Frontal cortex (tissue), 1 donor: ENCODE measurements at regions not wholly inside any gene's neighbourhood (a gene's known extent, or its start where the extent isn't known, plus 50 kb on each side); places are given as distances from the start of the nearest gene placed in this dataset. TPM values are rescaled to one million over a fixed set of nuclear protein-coding genes. Genes with fewer than 3 reads are reported as not detected.

Experiments
- small RNA-seq: library from RNA; depleted of rRNA; stranded (forward); fragments of <200 nt; gene quantifications from one replicate; pipeline ENCODE3, GENCODE V24; 2014

Small RNAs in the stretch of these regions (small RNA-seq; reads per million reads assigned to genes)
- gene IGHD1OR15-1B (not detected), gene IGHD2OR15-2B (not detected), gene IGHD3OR15-3B (not detected), gene IGHD4OR15-4B (not detected), gene IGHD5OR15-5B (not detected), gene MIR5701-1 (not detected), gene RN7SL400P (not detected)
